ENCODE measurements at regions not wholly inside any gene's neighbourhood (a gene's known extent, or its start where the extent isn't known, plus 50 kb on each side); places are given as distances from the start of the nearest gene placed in this dataset.

DNA sequence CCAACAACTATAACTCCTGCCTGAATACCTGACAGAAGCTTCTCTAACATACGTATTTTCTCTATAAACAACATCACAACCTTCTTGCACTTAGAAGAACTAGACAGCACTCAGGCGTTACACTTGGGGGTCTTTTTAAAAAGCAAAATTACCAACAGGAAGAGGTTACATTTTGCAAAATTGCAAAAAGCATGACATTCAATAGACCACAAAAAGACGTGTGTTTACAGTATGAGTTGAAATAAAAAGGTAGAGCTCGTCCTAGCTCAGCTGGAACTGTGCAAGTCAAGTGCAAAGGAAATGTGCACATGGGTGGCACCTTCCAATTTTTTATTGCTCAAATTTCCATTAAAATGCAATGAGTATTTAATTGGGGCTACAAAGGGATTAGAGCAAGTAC lies 375.2 kb upstream of the HSFY2 start:
- ChIA-PET POLR2A (no interaction called here), CTCF (no interaction called here)
- TF ChIP-seq, protein P1, sequence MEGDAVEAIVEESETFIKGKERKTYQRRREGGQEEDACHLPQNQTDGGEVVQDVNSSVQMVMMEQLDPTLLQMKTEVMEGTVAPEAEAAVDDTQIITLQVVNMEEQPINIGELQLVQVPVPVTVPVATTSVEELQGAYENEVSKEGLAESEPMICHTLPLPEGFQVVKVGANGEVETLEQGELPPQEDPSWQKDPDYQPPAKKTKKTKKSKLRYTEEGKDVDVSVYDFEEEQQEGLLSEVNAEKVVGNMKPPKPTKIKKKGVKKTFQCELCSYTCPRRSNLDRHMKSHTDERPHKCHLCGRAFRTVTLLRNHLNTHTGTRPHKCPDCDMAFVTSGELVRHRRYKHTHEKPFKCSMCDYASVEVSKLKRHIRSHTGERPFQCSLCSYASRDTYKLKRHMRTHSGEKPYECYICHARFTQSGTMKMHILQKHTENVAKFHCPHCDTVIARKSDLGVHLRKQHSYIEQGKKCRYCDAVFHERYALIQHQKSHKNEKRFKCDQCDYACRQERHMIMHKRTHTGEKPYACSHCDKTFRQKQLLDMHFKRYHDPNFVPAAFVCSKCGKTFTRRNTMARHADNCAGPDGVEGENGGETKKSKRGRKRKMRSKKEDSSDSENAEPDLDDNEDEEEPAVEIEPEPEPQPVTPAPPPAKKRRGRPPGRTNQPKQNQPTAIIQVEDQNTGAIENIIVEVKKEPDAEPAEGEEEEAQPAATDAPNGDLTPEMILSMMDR (IDR thresholded peaks at IDR 0.05; ENCODE audit: control extremely low read depth, extremely low read depth, low read depth, missing control alignments) = no peak
- no peak for DNase-seq (ENCODE audit: extremely low spot score)

- no peak for DNase-seq (ENCODE audit: extremely low spot score)
- TF ChIP-seq, protein P1 (IDR thresholded peaks at IDR 0.05; ENCODE audit: control extremely low read depth, extremely low read depth, low read depth, missing control alignments) = no peak
- POLR2A ChIA-PET = no interaction called here
- CTCF ChIA-PET = interaction anchor here (1.0 kb wide), 1 partner anchor 17 kb away, joined by 3 read pairs; no protein-coding TSS in a partner anchor
Measured at GRCh38 chrY:19146296-19146695, 372.8 kb upstream of the HSFY2 start.

DNA sequence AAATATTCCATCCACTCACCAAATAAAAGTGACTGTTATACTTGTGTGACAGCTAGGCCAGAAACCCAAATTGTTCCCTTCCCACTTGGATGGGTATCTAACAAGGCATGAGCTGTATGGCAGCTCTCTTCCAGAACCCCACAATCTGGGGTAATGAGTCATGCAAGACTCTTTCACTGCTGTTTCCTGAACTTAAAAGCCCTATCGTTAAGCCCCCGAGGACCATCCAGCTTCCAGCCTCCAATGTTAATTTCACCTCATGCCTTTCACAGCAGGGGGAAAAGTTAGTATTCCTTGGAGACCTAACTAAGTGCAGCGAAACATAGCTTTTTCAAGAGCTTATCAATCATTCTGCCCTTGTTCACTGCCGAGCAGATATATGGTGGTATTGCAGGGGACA lies 368.6 kb upstream of the HSFY2 start:
- POLR2A ChIA-PET = no interaction called here
- TF ChIP-seq, protein P1 (IDR thresholded peaks at IDR 0.05; ENCODE audit: control extremely low read depth, extremely low read depth, low read depth, missing control alignments) = no peak
- CTCF ChIA-PET = interaction anchor here (1.1 kb wide), 1 partner anchor 14 kb away, joined by 3 read pairs; no protein-coding TSS in a partner anchor
- no peak for DNase-seq (ENCODE audit: extremely low spot score)

GRCh38 chrY:19140285-19140920 lies 366.9 kb upstream of the HSFY2 start:
- DNase-seq (ENCODE audit: extremely low spot score) = no peak
- TF ChIP-seq, protein P1 (IDR thresholded peaks at IDR 0.05; ENCODE audit: control extremely low read depth, extremely low read depth, low read depth, missing control alignments) = no peak
- ChIA-PET POLR2A (no interaction called here), CTCF (no interaction called here)

- ChIA-PET POLR2A (no interaction called here), CTCF (no interaction called here)
- DNase-seq (ENCODE audit: extremely low spot score) = no peak
- TF ChIP-seq, protein P1 (IDR thresholded peaks at IDR 0.05; ENCODE audit: control extremely low read depth, extremely low read depth, low read depth, missing control alignments) = no peak
Measured at GRCh38 chrY:19134426-19134825, 360.9 kb upstream of the HSFY2 start.

GRCh38 chrY:19130569-19131358 lies 357.2 kb upstream of the HSFY2 start:
- TF ChIP-seq, protein P1 (IDR thresholded peaks at IDR 0.05; ENCODE audit: control extremely low read depth, extremely low read depth, low read depth, missing control alignments) = no peak
- DNase-seq (ENCODE audit: extremely low spot score) = no peak
- ChIA-PET CTCF (no interaction called here), POLR2A (no interaction called here)
